Upper lobe of right lung (tissue), 1 donor: ENCODE measurements at regions not wholly inside any gene's neighbourhood (a gene's known extent, or its start where the extent isn't known, plus 50 kb on each side); places are given as distances from the start of the nearest gene placed in this dataset.

Experiments
- ATAC-seq: fragments of 200-7000 bp; cut with Tn5 transposase; one replicate; pipeline ENCODE4 v1.9.1; 2020; ENCODE audit warnings: mild to moderate bottlenecking, moderate library complexity
- DNase-seq: peaks from one replicate; pipeline ENCODE4 v3.0.0-alpha.2; 2020
- H3K27ac ChIP-seq: fragments of 200-600 bp; one replicate; pipeline ENCODE4 v1.8.0; 2022
- H3K27me3 ChIP-seq: fragments of 200-600 bp; one replicate; pipeline ENCODE4 v1.8.0; 2022; ENCODE audit warnings: mild to moderate bottlenecking
- H3K36me3 ChIP-seq: fragments of 200-600 bp; one replicate; pipeline ENCODE4 v1.8.0; 2022
- H3K4me1 ChIP-seq: fragments of 200-600 bp; one replicate; pipeline ENCODE4 v1.8.0; 2022
- H3K4me3 ChIP-seq: fragments of 200-600 bp; one replicate; pipeline ENCODE4 v1.8.0; 2022; ENCODE audit warnings: mild to moderate bottlenecking
- H3K9me3 ChIP-seq: fragments of 200-600 bp; one replicate; pipeline ENCODE4 v1.8.0; 2022
- intact Hi-C: fragments of 100-400 bp; cut with DNase I; formaldehyde crosslinking; loops from one replicate; pipeline ENCODE4 v1.11.0; 2022
- TF ChIP-seq, protein P1 (sequence below): fragments of 200-600 bp; IDR thresholded peaks from one replicate; pipeline ENCODE4 v1.8.0; 2022; ENCODE audit warnings: antibody characterized with exemption
- donor health status: DM: no; HTN: yes; CAD: no; lungs with severe emphysema.

DNA sequence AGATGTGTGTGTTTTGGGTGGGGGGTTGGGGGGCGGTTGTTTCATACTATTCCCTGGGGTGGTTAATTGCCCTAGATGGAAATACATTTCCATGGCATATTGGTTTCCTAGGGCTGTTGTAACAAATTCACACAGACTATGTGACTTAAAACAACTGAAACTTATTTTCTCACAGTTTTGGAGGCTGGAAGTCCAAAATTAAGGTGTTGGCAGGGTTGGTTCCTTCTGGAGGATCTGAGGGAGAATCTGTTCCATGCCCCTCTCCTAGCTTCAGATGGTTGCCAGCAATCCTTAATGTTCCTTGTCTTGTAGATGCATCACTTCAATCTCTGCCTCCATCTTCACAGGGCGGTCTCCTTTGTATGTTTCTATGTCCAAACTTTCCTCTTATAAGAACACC, 353.7 kb upstream of the ACTBL2 start:
- ATAC-seq (no peak), DNase-seq (no peak)
- no peaks in the 10 kb centered on the region for H3K4me1 ChIP-seq
- no peaks in the 10 kb centered on the region for H3K27me3 ChIP-seq
- TF ChIP-seq, protein P1, sequence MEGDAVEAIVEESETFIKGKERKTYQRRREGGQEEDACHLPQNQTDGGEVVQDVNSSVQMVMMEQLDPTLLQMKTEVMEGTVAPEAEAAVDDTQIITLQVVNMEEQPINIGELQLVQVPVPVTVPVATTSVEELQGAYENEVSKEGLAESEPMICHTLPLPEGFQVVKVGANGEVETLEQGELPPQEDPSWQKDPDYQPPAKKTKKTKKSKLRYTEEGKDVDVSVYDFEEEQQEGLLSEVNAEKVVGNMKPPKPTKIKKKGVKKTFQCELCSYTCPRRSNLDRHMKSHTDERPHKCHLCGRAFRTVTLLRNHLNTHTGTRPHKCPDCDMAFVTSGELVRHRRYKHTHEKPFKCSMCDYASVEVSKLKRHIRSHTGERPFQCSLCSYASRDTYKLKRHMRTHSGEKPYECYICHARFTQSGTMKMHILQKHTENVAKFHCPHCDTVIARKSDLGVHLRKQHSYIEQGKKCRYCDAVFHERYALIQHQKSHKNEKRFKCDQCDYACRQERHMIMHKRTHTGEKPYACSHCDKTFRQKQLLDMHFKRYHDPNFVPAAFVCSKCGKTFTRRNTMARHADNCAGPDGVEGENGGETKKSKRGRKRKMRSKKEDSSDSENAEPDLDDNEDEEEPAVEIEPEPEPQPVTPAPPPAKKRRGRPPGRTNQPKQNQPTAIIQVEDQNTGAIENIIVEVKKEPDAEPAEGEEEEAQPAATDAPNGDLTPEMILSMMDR, result no peak
- no peak overlapping the region for H3K27ac ChIP-seq
- H3K9me3 ChIP-seq, result no peaks in the 10 kb centered on the region
- H3K4me3 ChIP-seq, result no peak overlapping the region
- intact Hi-C loops, result no loop called here
- H3K36me3 ChIP-seq, result no peaks in the 10 kb centered on the region

DNA sequence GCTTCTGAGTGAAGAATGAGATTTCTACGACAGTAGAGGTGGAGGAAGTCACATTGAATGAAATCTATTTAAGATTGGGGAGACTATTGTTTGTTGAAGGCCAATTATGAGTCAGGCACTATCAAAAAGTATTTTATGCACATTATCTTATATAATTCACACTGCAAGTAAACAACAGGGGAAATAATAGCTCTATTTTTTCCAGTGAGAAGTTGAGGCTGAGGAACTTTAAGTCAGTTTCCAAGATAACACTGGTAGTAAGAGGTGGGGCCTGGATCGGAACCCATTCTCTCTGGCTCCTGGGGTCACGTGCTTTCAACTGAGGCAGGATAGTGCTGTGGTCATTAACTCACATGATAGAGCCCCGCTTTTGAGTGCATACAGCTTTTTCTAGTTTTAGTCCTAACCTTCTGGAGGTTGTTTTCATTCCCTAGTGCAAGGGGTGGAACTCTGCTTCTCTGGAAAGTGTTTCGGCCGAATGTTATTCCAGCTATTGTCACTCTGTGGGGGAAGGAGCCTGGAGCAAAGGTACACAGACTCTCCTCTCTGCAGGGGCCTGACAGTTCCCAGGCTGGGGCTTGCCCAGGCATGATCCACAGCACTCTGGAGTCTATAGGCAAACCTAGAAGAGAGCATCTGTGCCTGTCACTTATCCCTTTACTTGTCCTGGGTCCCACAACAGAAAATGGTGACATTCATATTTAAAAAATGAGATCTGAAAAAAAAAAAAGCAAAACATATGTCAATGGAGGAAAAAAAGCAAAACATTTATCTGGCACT, 352.4 kb upstream of the ACTBL2 start:
- no peaks in the 10 kb centered on the region for H3K36me3 ChIP-seq
- H3K27ac ChIP-seq, result no peak overlapping the region
- no peaks in the 10 kb centered on the region for H3K27me3 ChIP-seq
- no peak overlapping the region for H3K4me3 ChIP-seq
- DNase-seq (no peak), ATAC-seq (no peak)
- intact Hi-C loops, result no loop called here
- TF ChIP-seq, protein P1, result no peak
- no peaks in the 10 kb centered on the region for H3K9me3 ChIP-seq
- no peaks in the 10 kb centered on the region for H3K4me1 ChIP-seq

DNA sequence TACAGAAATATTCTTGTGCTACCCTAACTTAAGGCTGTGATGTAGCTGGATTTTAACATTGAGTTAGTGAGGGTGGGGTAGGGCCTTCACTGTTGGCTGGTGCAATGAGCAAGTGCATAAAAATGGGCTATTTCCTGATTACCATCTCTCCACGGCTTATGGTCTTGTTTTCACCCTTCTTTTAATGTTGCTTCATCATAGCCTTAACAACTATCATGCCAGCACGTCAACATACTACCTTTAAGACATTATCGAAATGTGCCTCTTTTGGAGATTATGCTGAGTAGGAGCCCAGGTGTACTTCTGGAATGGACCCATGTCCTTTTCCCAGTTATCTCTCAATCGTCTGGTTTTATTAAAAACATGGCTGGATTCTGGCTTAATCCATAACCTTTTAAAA, 350.9 kb upstream of the ACTBL2 start:
- Histone ChIP-seq H3K36me3 (no peaks in the 10 kb centered on the region), H3K9me3 (no peaks in the 10 kb centered on the region), H3K4me1 (no peaks in the 10 kb centered on the region), H3K4me3 (no peak overlapping the region), H3K27me3 (no peaks in the 10 kb centered on the region), H3K27ac (no peak overlapping the region)
- ATAC-seq, result no peak
- TF ChIP-seq, protein P1, result no peak
- DNase-seq, result no peak
- intact Hi-C loops, result no loop called here

DNA sequence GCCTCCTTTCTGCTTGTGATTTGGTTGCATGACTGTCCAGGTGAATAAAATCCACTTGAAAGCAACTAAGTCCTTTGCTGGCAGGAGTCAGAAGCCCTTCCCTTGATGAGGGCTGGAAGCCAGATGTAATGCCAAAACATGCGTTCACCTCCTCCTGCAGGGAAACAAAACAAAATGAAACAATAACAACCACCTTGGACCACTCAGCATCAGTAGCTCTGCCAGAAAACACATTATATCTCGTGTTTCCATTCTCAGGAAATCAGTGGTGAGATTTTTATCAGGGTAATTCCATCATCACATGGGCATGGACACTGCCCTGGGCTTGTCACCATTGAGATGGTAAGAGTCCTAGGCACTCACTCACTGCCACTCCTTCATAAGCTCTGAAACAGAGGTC, 350.3 kb upstream of the ACTBL2 start:
- no peak for DNase-seq

DNA sequence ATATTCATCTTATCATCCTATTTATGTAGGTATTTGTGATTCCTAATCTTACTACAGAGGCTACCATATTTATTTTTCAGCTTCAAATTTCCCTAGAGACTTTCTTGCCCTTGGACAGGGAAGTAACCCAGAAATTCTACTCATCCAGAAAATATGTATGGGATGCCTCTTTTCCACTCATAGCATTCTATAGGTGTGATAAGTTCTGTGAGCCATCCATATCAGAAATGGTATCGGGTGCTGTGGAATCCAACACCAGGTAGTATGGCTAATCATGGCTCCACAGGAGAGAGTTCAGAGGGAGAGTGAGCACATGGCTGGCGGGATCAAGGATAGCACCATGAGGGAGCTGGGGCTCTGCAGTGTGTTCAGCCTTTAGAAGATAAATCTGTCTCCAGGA, 349.3 kb upstream of the ACTBL2 start:
- H3K27me3 ChIP-seq, result no peaks in the 10 kb centered on the region
- no peak for DNase-seq
- H3K36me3 ChIP-seq, result no peaks in the 10 kb centered on the region
- no peak for ATAC-seq
- intact Hi-C loops, result no loop called here
- H3K27ac ChIP-seq, result no peak overlapping the region
- no peak overlapping the region for H3K4me3 ChIP-seq
- H3K9me3 ChIP-seq, result no peaks in the 10 kb centered on the region
- TF ChIP-seq, protein P1, result no peak
- H3K4me1 ChIP-seq, result no peaks in the 10 kb centered on the region

More for the DNA sequence above, 350.3 kb upstream of the ACTBL2 start:
- intact Hi-C loops, result no loop called here
- Histone ChIP-seq H3K27ac (no peak overlapping the region), H3K27me3 (no peaks in the 10 kb centered on the region), H3K9me3 (no peaks in the 10 kb centered on the region), H3K4me3 (no peak overlapping the region), H3K36me3 (no peaks in the 10 kb centered on the region), H3K4me1 (no peaks in the 10 kb centered on the region)
- no peak for ATAC-seq
- TF ChIP-seq, protein P1, result no peak
